Gastroesophageal sphincter (tissue), 3 donors: ENCODE measurements at regions not wholly inside any gene's neighbourhood (a gene's known extent, or its start where the extent isn't known, plus 50 kb on each side); places are given as distances from the start of the nearest gene placed in this dataset.

Experiments
- POLR2AphosphoS5 ChIP-seq: sonication (generic); formaldehyde crosslinking; IDR thresholded peaks from one replicate; pipeline ENCODE4 v1.6.1; 2017; ENCODE audit warnings: antibody characterized with exemption
- TF ChIP-seq, protein P1 (sequence below), 4 experiments: fragments of 200-600 bp in 2 of 4; fragments of 450-650 bp in 2 of 4; sonication (generic) in 1 of 4; IDR thresholded peaks; one replicate each; pipeline ENCODE4 v1.5.1; 2017 to 2019; ENCODE audit warnings: antibody characterized with exemption in 4 of 4, mild to moderate bottlenecking in 2 of 4, moderate library complexity in 2 of 4

DNA sequence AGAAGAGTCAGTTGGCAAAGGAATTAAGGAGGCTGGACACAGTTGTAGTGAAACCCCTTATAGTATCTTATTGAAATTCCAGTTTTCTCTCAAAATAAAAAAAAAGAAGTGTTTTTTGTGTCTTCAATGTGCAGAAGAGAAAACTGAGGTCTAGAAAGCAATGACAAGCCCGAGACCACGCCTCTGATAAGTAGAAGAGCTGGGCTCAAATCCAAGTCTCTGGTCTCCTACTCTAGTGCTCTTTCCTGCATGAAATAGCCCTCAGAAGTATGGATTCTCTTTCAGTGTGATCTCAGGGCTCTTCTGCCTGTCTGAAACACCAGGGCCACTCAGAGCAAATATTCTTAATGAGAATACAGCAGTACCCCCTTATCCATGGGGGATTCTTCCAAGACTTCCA, 200.9 kb downstream of the KIF18A start:
- no peak for TF ChIP-seq POLR2AphosphoS5
- TF ChIP-seq, protein P1, sequence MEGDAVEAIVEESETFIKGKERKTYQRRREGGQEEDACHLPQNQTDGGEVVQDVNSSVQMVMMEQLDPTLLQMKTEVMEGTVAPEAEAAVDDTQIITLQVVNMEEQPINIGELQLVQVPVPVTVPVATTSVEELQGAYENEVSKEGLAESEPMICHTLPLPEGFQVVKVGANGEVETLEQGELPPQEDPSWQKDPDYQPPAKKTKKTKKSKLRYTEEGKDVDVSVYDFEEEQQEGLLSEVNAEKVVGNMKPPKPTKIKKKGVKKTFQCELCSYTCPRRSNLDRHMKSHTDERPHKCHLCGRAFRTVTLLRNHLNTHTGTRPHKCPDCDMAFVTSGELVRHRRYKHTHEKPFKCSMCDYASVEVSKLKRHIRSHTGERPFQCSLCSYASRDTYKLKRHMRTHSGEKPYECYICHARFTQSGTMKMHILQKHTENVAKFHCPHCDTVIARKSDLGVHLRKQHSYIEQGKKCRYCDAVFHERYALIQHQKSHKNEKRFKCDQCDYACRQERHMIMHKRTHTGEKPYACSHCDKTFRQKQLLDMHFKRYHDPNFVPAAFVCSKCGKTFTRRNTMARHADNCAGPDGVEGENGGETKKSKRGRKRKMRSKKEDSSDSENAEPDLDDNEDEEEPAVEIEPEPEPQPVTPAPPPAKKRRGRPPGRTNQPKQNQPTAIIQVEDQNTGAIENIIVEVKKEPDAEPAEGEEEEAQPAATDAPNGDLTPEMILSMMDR (IDR thresholded peaks at IDR 0.05), result no peak
